DMS53 treated with DMSO at 0.1 percent for 48 hours (cell line): ENCODE measurements at regions not wholly inside any gene's neighbourhood (a gene's known extent, or its start where the extent isn't known, plus 50 kb on each side); places are given as distances from the start of the nearest gene placed in this dataset.
"Not testable (repeated sequence)": the region's sequence is repeated elsewhere in the genome, so short reads cannot be mapped to it uniquely, and the experiment has no call there.

Source experiments
- DNase-seq: peaks from one replicate; lab custom pipeline; 2025; ENCODE audit not compliant: unreplicated experiment; lab: John Stamatoyannopoulos, UW

- DNase-seq: no peak
These were observed 225.9 kb upstream of the MYO3A start for GRCh38 chr10:25707976-25708671.

- DNase-seq: no peak
These were observed 220.2 kb upstream of the MYO3A start for GRCh38 chr10:25713894-25714240.

GRCh38 chr10:25724241-25724640 is 209.8 kb upstream of the MYO3A start:
- no peak for DNase-seq

- peak; percentile 30 for DNase-seq
These were observed 207.9 kb upstream of the MYO3A start for GRCh38 chr10:25725917-25726716.

- DNase-seq: no peak
These were observed 195.3 kb upstream of the MYO3A start for GRCh38 chr10:25738776-25739175.

- DNase-seq: no peak
These were observed 190.2 kb upstream of the MYO3A start for GRCh38 chr10:25743832-25744231.

GRCh38 chr10:25744574-25744973 is 189.5 kb upstream of the MYO3A start:
- DNase-seq: no peak

GRCh38 chr10:25745976-25746375 is 188.1 kb upstream of the MYO3A start:
- DNase-seq: no peak

GRCh38 chr10:25747084-25747483 is 186.9 kb upstream of the MYO3A start:
- DNase-seq: no peak

GRCh38 chr10:25748509-25748908 is 185.5 kb upstream of the MYO3A start:
- DNase-seq: no peak

- no peak for DNase-seq
These were observed 180.3 kb upstream of the MYO3A start for GRCh38 chr10:25753776-25754175.

- not testable (repeated sequence) for DNase-seq
These were observed 178.2 kb upstream of the MYO3A start for GRCh38 chr10:25755874-25756273.

GRCh38 chr10:25756784-25757183 is 177.2 kb upstream of the MYO3A start:
- DNase-seq: no peak

- no peak for DNase-seq
These were observed 176.0 kb upstream of the MYO3A start for GRCh38 chr10:25758041-25758457.

- DNase-seq: no peak
These were observed 175.5 kb upstream of the MYO3A start for GRCh38 chr10:25758511-25758910.

GRCh38 chr10:25761937-25762336 is 172.1 kb upstream of the MYO3A start:
- DNase-seq: no peak

- DNase-seq: no peak
These were observed 167.8 kb upstream of the MYO3A start for GRCh38 chr10:25766213-25766612.

- DNase-seq: no peak
These were observed 167.3 kb upstream of the MYO3A start for GRCh38 chr10:25766687-25767221.

GRCh38 chr10:25768167-25768566 is 165.9 kb upstream of the MYO3A start:
- no peak for DNase-seq

- DNase-seq: no peak
These were observed 155.4 kb upstream of the MYO3A start for GRCh38 chr10:25778646-25779045.

- no peak for DNase-seq
These were observed 147.9 kb upstream of the MYO3A start for GRCh38 chr10:25786161-25786560.

GRCh38 chr10:25786899-25787298 is 147.1 kb upstream of the MYO3A start:
- no peak for DNase-seq
